GM19455 (cell line): ENCODE measurements at regions not wholly inside any gene's neighbourhood (a gene's known extent, or its start where the extent isn't known, plus 50 kb on each side); places are given as distances from the start of the nearest gene placed in this dataset.
A peak's percentile ranks its signal among the peaks of the same experiment; 100 is the strongest.
"Not testable (repeated sequence)": the region's sequence is repeated elsewhere in the genome, so short reads cannot be mapped to it uniquely, and the experiment has no call there.

Source experiments
- ATAC-seq: cut with Tn5 transposase; IDR thresholded peaks from one replicate; pipeline ENCODE4 v1.9.1; 2021; ENCODE audit not compliant: unreplicated experiment

- not testable (repeated sequence) for ATAC-seq
Measured at GRCh38 chr3:194056323-194056722, 79.6 kb upstream of the HES1 start.

GRCh38 chr3:194056731-194057415 is 79.1 kb upstream of the HES1 start:
- no peak for ATAC-seq

- ATAC-seq: no peak
Measured at GRCh38 chr3:194057570-194058188, 78.3 kb upstream of the HES1 start.

- ATAC-seq: peak; percentile 71
Measured at GRCh38 chr3:194058189-194058571, 77.8 kb upstream of the HES1 start.

GRCh38 chr3:194058753-194059152 is 77.2 kb upstream of the HES1 start:
- ATAC-seq: no peak

- ATAC-seq: no peak
Measured at GRCh38 chr3:194061421-194062030, 74.4 kb upstream of the HES1 start.

- ATAC-seq: no peak
Measured at GRCh38 chr3:194062830-194063229, 73.1 kb upstream of the HES1 start.

- ATAC-seq: no peak
Measured at GRCh38 chr3:194064380-194065332, 71.3 kb upstream of the HES1 start.

GRCh38 chr3:194067327-194067726 is 68.6 kb upstream of the HES1 start:
- ATAC-seq: not testable (repeated sequence)

- ATAC-seq: no peak
Measured at GRCh38 chr3:194067949-194068362, 68.0 kb upstream of the HES1 start.

- no peak for ATAC-seq
Measured at GRCh38 chr3:194069421-194070219, 66.3 kb upstream of the HES1 start.

- no peak for ATAC-seq
Measured at GRCh38 chr3:194070220-194070633, 65.7 kb upstream of the HES1 start.

- ATAC-seq: peak; percentile 95
Measured at GRCh38 chr3:194070634-194071409, 65.1 kb upstream of the HES1 start.

- no peak for ATAC-seq
Measured at GRCh38 chr3:194072097-194072428, 63.9 kb upstream of the HES1 start.

- no peak for ATAC-seq
Measured at GRCh38 chr3:194072691-194073279, 63.2 kb upstream of the HES1 start.

- no peak for ATAC-seq
Measured at GRCh38 chr3:194073926-194074325, 62.0 kb upstream of the HES1 start.

GRCh38 chr3:194075088-194075615 is 60.8 kb upstream of the HES1 start:
- ATAC-seq: no peak

- ATAC-seq: no peak
Measured at GRCh38 chr3:194075802-194076460, 60.0 kb upstream of the HES1 start.

- ATAC-seq: no peak
Measured at GRCh38 chr3:194076475-194076874, 59.5 kb upstream of the HES1 start.
